ENCODE measurements at regions not wholly inside any gene's neighbourhood (a gene's known extent, or its start where the extent isn't known, plus 50 kb on each side); places are given as distances from the start of the nearest gene placed in this dataset.

DNA sequence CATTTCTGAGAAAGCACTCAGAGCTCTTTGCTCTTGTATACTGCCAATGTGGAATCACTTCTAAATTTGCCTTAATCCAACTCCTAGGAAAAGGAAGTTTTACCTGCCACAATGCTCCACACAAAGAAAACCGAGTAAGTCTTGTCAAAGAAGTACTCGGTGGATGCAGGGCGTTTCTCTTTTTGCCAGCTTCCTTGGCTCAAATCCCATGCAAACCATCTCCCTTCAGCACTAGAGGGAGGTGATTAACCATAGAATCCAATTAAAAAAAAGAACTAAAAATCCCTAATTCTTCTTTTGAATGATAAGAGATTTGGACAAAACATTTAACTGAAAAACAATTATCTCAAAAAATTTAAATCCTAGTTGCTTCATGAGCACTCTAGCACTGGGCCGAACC is 129.0 kb downstream of the RPRM start:
- TF ChIP-seq CTCF (IDR thresholded peaks at IDR 0.05; ENCODE audit: low read depth, low read length, missing control alignments), result no peak
- Histone ChIP-seq H3K4me3 (ENCODE audit: low read depth, low read length) (no peak overlapping the region), H3K27me3 (replicated peaks) (no peaks in the 10 kb centered on the region), H3K27ac (no peak overlapping the region), H3K36me3 (replicated peaks) (no peaks in the 10 kb centered on the region)
- no peak for DNase-seq
- in situ Hi-C loops (cut with HindIII; ENCODE audit: low pct_ligation_motif_present, low sequenced_read_pairs), result no loop called here

DNA sequence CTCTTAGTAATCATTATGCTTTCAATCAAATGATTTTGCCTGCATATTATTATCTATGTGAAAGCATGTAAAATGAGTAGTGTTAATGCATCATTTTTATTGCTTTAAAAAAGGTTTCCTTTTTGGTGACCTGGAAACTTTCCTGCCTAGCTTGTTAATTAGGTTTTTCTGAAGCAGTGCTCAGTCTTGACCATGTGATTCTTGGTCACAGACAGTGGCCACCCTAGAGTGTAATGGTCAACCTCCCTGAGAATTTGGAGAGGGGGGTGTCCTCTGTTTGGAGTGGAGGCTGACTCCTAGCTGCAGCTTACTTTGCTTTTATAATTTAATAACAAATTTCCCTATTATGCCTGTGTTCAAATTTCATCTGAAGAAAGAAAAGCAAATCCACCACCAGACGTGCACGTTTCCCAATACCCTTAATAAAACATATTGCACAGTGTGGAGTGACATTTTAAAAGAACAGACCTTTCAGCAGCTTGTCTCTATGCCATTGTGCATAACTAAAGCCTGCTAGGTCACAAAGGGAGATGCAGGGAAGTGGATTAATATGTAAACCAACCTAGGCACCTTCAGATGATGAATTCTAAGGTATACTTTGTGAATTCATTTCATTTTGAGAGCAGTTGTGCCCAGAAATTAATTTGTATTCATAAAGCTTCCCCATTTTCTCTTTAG is 130.6 kb downstream of the RPRM start:
- H3K27ac ChIP-seq, result no peak overlapping the region
- H3K4me3 ChIP-seq (ENCODE audit: low read depth, low read length), result no peak overlapping the region
- no peak for TF ChIP-seq CTCF (IDR thresholded peaks at IDR 0.05; ENCODE audit: low read depth, low read length, missing control alignments)
- no peaks in the 10 kb centered on the region for H3K27me3 ChIP-seq (replicated peaks)
- in situ Hi-C loops (cut with HindIII; ENCODE audit: low pct_ligation_motif_present, low sequenced_read_pairs), result no loop called here
- no peaks in the 10 kb centered on the region for H3K36me3 ChIP-seq (replicated peaks)
- DNase-seq, result no peak

DNA sequence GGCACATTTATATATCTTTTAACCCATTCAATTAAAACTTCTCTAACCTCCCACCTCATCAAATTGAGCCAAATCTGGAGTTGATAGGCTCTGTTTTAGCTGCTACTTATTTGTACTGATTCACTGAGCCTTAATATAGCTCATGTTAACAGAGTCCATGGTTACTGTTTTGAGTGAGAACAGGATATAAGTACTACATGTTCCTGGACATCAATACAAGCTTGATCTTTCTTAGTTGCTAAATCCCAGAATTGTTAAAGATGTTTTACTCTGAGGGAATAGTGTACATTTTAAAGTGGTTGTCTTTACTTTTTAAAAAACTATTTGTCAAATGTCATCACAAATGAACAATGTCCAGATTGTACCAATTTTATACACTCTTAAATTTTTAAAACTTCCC is 157.7 kb downstream of the RPRM start:
- TF ChIP-seq CTCF (IDR thresholded peaks at IDR 0.05; ENCODE audit: low read depth, low read length, missing control alignments), result no peak
- Histone ChIP-seq H3K27me3 (replicated peaks) (no peaks in the 10 kb centered on the region), H3K36me3 (replicated peaks) (no peaks in the 10 kb centered on the region), H3K27ac (no peak overlapping the region), H3K4me3 (ENCODE audit: low read depth, low read length) (no peak overlapping the region)
- in situ Hi-C loops (cut with HindIII; ENCODE audit: low pct_ligation_motif_present, low sequenced_read_pairs), result no loop called here
- DNase-seq, result no peak

DNA sequence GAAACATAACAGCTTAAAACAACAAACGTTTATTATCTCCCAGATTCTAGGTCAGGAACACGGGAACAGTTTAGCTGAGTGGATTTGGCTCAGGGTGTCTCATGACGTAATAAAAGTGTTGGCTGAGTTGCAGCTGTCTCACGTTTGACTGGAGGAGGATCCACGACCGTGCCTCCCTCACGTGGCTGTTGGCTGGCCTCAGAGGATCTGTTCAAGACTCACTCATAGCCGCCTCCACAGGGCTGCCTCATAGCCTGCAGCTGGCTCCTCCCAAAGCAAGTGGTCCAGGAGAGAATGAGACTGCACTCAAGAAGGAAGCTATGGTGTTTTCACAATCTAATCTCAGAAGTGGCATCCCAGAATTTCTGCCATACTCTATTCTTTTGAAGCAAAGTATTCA is 167.1 kb downstream of the RPRM start:
- Histone ChIP-seq H3K27ac (no peak overlapping the region), H3K4me3 (ENCODE audit: low read depth, low read length) (no peak overlapping the region), H3K36me3 (replicated peaks) (no peaks in the 10 kb centered on the region), H3K27me3 (replicated peaks) (no peaks in the 10 kb centered on the region)
- TF ChIP-seq CTCF (IDR thresholded peaks at IDR 0.05; ENCODE audit: low read depth, low read length, missing control alignments), result no peak
- no peak for DNase-seq
- in situ Hi-C loops (cut with HindIII; ENCODE audit: low pct_ligation_motif_present, low sequenced_read_pairs), result no loop called here

- in situ Hi-C loops (cut with HindIII; ENCODE audit: low pct_ligation_motif_present, low sequenced_read_pairs), result no loop called here
- no peak overlapping the region for H3K27ac ChIP-seq
- no peak overlapping the region for H3K4me3 ChIP-seq (ENCODE audit: low read depth, low read length)
- no peak for TF ChIP-seq CTCF (IDR thresholded peaks at IDR 0.05; ENCODE audit: low read depth, low read length, missing control alignments)
- no peaks in the 10 kb centered on the region for H3K27me3 ChIP-seq (replicated peaks)
- H3K36me3 ChIP-seq (replicated peaks), result no peaks in the 10 kb centered on the region
- DNase-seq, result no peak
These were observed 170.1 kb downstream of the RPRM start for GRCh38 chr2:153308466-153308865.

DNA sequence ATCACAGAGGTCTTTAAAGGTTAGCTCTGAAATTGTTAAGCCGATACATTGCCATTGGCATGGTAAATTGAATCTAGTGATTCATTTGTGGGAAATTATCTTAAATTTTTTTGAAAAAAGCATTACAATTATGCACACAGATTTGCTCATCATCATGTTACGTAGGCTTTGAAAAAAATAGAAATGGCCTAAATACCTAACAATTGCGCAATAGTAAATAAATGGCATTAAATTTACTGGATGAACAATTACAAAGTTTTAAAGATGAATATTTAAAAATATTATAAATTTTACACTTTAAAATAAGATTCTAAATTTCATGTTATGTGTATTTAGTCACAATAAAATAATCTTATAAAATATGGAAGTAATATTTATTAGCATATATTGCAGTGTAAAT is 171.3 kb downstream of the RPRM start:
- DNase-seq, result no peak
- TF ChIP-seq CTCF (IDR thresholded peaks at IDR 0.05; ENCODE audit: low read depth, low read length, missing control alignments), result no peak
- in situ Hi-C loops (cut with HindIII; ENCODE audit: low pct_ligation_motif_present, low sequenced_read_pairs), result no loop called here
- H3K36me3 ChIP-seq (replicated peaks), result no peaks in the 10 kb centered on the region
- no peak overlapping the region for H3K27ac ChIP-seq
- H3K4me3 ChIP-seq (ENCODE audit: low read depth, low read length), result no peak overlapping the region
- no peaks in the 10 kb centered on the region for H3K27me3 ChIP-seq (replicated peaks)

All from brain microvascular endothelial cell (primary cell).